ENCODE measurements at regions not wholly inside any gene's neighbourhood (a gene's known extent, or its start where the extent isn't known, plus 50 kb on each side); places are given as distances from the start of the nearest gene placed in this dataset.

- Histone ChIP-seq H3K27me3 (replicated peaks in 1 of 4; ENCODE audit: control extremely low read depth in 1 of 4, control insufficient read depth in 3 of 4, insufficient read depth in 4 of 4, low read length in 3 of 4) (no peaks in the 10 kb centered on the region), H3K27ac (ENCODE audit: low read length in 2 of 2) (no peak overlapping the region), H3K79me2 (ENCODE audit: control insufficient read depth, insufficient read depth, low read length) (no peaks in the 10 kb centered on the region), H3K4me2 (replicated peaks; ENCODE audit: low read depth, low read length, poor library complexity, severe bottlenecking) (no peak overlapping the region), H3K4me1 (ENCODE audit: control insufficient read depth in 2 of 2, insufficient read depth in 2 of 2, low read length in 2 of 2) (no peaks in the 10 kb centered on the region), H3K4me3 (ENCODE audit: control extremely low read depth in 1 of 5, extremely low read depth in 1 of 5, insufficient read depth in 1 of 5, low read depth in 2 of 5, low read length in 4 of 5) (no peak overlapping the region), H4K20me1 (ENCODE audit: control insufficient read depth, insufficient read depth, low read length, poor library complexity, severe bottlenecking) (no peaks in the 10 kb centered on the region), H3K9ac (ENCODE audit: low read length) (no peak overlapping the region), H2AFZ (ENCODE audit: insufficient read depth, low read depth, low read length, poor library complexity, severe bottlenecking) (no peak overlapping the region), H3K9me3 (ENCODE audit: control extremely low read depth in 1 of 3, control insufficient read depth in 2 of 3, insufficient read depth in 1 of 3, low read length in 2 of 3) (no peaks in the 10 kb centered on the region), H3K36me3 (replicated peaks in 1 of 2; ENCODE audit: control extremely low read depth in 1 of 2, control insufficient read depth in 1 of 2, extremely low read depth in 1 of 2, insufficient read depth in 2 of 2, low read length in 1 of 2) (no peaks in the 10 kb centered on the region)
- H3K27ac Mint-ChIP-seq, result no peak overlapping the region
- H3K9me3 Mint-ChIP-seq (ENCODE audit: insufficient read depth), result no peaks in the 10 kb centered on the region
- DNase-seq (no peak), ATAC-seq (ENCODE audit: low read depth) (no peak)
- no peaks in the 10 kb centered on the region for H3K4me1 Mint-ChIP-seq
- no peak overlapping the region for H3K4me3 Mint-ChIP-seq
- TF ChIP-seq CTCF (IDR thresholded peaks at IDR 0.05), result no peak
- no peak for TF ChIP-seq EZH2 (IDR thresholded peaks at IDR 0.05; ENCODE audit: borderline replicate concordance, insufficient read depth, low read depth, low read length, poor library complexity, severe bottlenecking)
- no CpG with 5 or more reads among the region's 4 CpGs for WGBS (ENCODE audit: insufficient coverage)
- ChIA-PET POLR2A (no interaction called here), CTCF (no interaction called here)
- intact Hi-C loops (cut with micrococcal nuclease), result no loop called here
- no peaks in the 10 kb centered on the region for H3K27me3 Mint-ChIP-seq
Observed at GRCh38 chr10:59102394-59102793, 74.0 kb upstream of the PHYHIPL start.

GRCh38 chr10:59104186-59104585 lies 72.3 kb upstream of the PHYHIPL start:
- Histone ChIP-seq H3K36me3 (replicated peaks in 1 of 2; ENCODE audit: control extremely low read depth in 1 of 2, control insufficient read depth in 1 of 2, extremely low read depth in 1 of 2, insufficient read depth in 2 of 2, low read length in 1 of 2) (no peaks in the 10 kb centered on the region), H3K79me2 (ENCODE audit: control insufficient read depth, insufficient read depth, low read length) (no peaks in the 10 kb centered on the region), H3K9me3 (ENCODE audit: control extremely low read depth in 1 of 3, control insufficient read depth in 2 of 3, insufficient read depth in 1 of 3, low read length in 2 of 3) (no peaks in the 10 kb centered on the region), H3K4me2 (replicated peaks; ENCODE audit: low read depth, low read length, poor library complexity, severe bottlenecking) (no peak overlapping the region), H3K4me1 (ENCODE audit: control insufficient read depth in 2 of 2, insufficient read depth in 2 of 2, low read length in 2 of 2) (no peaks in the 10 kb centered on the region), H3K27me3 (replicated peaks in 1 of 4; ENCODE audit: control extremely low read depth in 1 of 4, control insufficient read depth in 3 of 4, insufficient read depth in 4 of 4, low read length in 3 of 4) (no peaks in the 10 kb centered on the region), H4K20me1 (ENCODE audit: control insufficient read depth, insufficient read depth, low read length, poor library complexity, severe bottlenecking) (no peaks in the 10 kb centered on the region), H2AFZ (ENCODE audit: insufficient read depth, low read depth, low read length, poor library complexity, severe bottlenecking) (no peak overlapping the region), H3K4me3 (ENCODE audit: control extremely low read depth in 1 of 5, extremely low read depth in 1 of 5, insufficient read depth in 1 of 5, low read depth in 2 of 5, low read length in 4 of 5) (no peak overlapping the region), H3K27ac (ENCODE audit: low read length in 2 of 2) (no peak overlapping the region), H3K9ac (ENCODE audit: low read length) (no peak overlapping the region)
- no peak for ATAC-seq (ENCODE audit: low read depth)
- no peak for TF ChIP-seq CTCF (IDR thresholded peaks at IDR 0.05)
- no peak for TF ChIP-seq EZH2 (IDR thresholded peaks at IDR 0.05; ENCODE audit: borderline replicate concordance, insufficient read depth, low read depth, low read length, poor library complexity, severe bottlenecking)
- WGBS (ENCODE audit: insufficient coverage), result 90% methylated on average over 3 of the region's 4 CpGs
- ChIA-PET CTCF (no interaction called here), POLR2A (no interaction called here)
- no peaks in the 10 kb centered on the region for H3K9me3 Mint-ChIP-seq (ENCODE audit: insufficient read depth)
- no peak for DNase-seq
- H3K4me3 Mint-ChIP-seq, result no peak overlapping the region
- H3K27me3 Mint-ChIP-seq, result no peaks in the 10 kb centered on the region
- H3K27ac Mint-ChIP-seq, result no peak overlapping the region
- intact Hi-C loops (cut with micrococcal nuclease), result no loop called here
- H3K4me1 Mint-ChIP-seq, result no peaks in the 10 kb centered on the region

Data from B cell (primary cell).